ENCODE measurements at regions not wholly inside any gene's neighbourhood (a gene's known extent, or its start where the extent isn't known, plus 50 kb on each side); places are given as distances from the start of the nearest gene placed in this dataset.

DNA sequence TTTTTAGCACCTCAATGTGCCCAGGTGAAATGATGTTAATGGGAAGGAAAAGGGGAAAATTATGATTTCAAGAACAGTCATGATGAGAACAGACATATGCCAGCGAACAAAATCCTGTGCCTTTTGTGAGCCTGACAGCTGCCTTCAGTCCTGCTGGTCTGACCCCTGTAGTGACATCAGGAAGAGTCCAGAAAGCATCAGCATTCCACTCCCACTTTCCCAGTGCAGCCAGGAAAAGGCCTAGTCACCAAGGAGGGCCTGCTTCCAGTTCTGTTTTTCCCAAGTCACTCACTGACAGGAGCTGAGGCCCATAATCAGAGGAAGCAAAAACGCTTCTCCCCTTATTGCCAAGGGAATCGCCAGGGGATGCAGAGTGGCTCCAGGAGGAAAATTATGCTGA, 218.4 kb downstream of the ABHD5 start:
- TF ChIP-seq, protein P1, sequence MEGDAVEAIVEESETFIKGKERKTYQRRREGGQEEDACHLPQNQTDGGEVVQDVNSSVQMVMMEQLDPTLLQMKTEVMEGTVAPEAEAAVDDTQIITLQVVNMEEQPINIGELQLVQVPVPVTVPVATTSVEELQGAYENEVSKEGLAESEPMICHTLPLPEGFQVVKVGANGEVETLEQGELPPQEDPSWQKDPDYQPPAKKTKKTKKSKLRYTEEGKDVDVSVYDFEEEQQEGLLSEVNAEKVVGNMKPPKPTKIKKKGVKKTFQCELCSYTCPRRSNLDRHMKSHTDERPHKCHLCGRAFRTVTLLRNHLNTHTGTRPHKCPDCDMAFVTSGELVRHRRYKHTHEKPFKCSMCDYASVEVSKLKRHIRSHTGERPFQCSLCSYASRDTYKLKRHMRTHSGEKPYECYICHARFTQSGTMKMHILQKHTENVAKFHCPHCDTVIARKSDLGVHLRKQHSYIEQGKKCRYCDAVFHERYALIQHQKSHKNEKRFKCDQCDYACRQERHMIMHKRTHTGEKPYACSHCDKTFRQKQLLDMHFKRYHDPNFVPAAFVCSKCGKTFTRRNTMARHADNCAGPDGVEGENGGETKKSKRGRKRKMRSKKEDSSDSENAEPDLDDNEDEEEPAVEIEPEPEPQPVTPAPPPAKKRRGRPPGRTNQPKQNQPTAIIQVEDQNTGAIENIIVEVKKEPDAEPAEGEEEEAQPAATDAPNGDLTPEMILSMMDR (IDR thresholded peaks at IDR 0.05; ENCODE audit: poor library complexity): no peak
- TF ChIP-seq EZH2 (IDR thresholded peaks at IDR 0.05; ENCODE audit: borderline replicate concordance): no peak
- TF ChIP-seq EZH2phosphoT487 (IDR thresholded peaks at IDR 0.05; ENCODE audit: low read depth, severe bottlenecking, unreplicated experiment): no peak

Measured in hepatocyte (in vitro differentiated cells).